D341Med (cell line): ENCODE measurements at regions not wholly inside any gene's neighbourhood (a gene's known extent, or its start where the extent isn't known, plus 50 kb on each side); places are given as distances from the start of the nearest gene placed in this dataset.

Experiments
- DNase-seq: peaks from one replicate; pipeline ENCODE4 v3.0.0; 2012; ENCODE audit warnings: low spot score

DNA sequence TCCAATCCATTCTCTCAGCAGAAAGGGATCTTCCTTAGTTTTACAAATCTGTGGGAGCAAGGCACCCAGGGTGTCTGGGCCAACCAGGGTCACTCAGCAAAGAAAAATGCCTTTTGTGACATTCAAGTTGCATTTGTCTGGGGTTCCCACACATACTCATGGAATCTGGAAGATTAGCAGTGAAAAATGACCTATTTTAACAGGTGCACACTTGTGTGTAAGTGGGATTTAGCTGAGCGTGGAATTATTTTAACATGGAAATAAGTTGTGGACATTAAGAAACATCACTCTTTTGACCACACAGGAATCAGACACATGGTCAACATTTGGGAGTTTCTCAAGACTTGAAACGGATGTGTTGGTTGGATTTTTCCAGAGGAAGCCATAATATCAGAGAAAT is 234.9 kb downstream of the OPA1 start:
- DNase-seq = no peak

DNA sequence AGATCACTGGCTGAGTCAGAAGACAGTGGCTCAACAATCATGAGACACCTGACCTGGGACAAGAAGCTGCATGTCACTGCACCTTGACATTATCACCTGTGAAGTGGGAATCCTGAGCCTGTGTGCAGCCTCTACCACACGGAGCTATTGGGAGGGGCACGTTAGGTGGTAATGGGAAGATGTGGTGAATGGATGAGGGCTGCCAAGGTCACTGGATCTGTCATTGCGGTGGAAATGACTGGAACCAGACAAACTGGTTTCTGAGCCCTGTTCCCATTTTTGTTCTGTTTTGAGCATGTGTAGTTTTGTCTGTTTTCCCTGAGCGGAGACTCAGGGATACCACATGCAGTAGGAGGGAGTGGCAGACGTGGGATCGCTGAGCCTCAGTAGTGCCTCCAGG is 235.5 kb downstream of the OPA1 start:
- DNase-seq = no peak

DNA sequence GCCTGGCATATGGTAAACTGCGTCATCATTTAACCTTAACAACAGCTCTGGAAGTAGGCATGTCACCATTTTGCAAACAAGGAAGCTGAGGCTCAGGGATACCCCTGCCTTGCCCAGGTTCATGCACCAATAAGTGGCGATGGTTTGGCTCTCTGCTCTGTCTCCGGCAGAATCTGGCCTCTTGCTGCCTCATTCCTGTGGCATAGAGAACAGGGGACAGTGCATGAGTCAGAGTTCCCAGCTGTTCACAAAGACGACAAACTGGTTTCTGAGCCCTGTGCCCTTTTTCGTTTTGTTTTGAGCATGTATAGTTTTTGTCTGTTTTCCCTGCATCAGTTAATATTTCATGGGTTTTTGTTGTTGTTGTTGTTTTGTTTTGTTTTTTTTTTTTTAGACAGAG is 236.8 kb downstream of the OPA1 start:
- no peak for DNase-seq

DNA sequence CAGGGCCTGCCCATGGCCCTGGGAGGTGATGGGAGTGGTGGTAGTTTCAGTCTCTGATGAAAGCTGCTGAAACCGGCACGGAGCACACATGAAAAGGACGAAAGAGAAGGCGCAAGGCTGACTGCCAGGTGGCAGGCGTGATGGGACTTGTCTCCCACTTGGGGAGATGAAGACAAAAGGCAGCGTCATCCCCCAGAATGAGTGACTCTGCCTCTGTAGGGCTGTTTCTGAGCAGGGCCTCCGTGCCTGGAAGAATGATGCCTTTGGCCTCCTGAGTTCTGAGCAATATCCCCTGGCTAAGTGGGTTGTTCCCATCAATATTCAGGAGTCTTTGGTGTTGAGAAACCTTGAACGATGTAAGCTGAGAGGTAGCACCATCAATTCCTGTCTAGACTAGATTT is 237.8 kb downstream of the OPA1 start:
- DNase-seq = no peak

DNA sequence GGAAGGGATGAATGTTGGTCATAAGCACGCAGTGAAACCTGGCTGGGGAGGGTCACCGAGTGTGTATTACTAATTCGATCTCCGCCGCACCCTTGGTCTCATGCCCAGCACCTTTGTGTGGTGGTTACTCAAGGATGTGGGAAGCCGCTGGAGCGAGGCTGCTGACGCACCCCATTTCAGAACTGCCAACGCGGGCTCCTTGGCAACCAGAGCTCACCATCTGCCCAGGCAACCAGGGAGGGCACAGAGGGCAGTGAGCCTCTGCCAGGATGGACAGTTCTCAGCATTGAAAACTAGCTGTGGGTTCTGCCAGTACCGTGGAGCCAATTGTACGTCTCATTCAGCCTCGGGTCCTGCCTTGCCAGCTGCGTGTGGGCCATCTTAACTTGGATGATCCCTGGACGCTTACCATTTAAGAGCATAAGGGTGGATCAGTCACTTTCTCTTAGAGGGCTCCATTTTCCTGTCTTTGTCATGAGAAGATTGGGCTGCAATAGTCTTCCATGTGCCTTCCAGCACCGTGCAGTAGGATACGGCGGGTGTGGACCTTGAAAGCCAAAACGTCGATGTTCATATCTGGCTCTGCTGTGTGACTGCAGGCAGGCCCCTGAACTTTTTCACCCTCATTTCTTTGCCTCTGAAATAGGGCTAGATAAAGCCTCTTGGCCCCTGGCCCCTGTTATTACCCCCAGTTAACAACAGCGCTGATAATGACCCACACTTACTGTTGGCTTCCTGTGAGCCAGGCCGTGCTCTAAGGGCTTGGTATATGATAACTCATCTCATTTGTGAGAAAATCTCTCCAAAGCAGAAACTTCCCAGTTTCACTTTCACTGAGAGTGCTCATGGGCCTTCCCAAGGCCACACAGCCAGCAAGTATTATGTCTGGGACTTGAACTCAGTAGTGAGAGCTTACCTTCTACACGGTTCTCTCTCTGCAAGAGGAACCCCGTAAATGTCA is 238.8 kb downstream of the OPA1 start:
- no peak for DNase-seq

DNA sequence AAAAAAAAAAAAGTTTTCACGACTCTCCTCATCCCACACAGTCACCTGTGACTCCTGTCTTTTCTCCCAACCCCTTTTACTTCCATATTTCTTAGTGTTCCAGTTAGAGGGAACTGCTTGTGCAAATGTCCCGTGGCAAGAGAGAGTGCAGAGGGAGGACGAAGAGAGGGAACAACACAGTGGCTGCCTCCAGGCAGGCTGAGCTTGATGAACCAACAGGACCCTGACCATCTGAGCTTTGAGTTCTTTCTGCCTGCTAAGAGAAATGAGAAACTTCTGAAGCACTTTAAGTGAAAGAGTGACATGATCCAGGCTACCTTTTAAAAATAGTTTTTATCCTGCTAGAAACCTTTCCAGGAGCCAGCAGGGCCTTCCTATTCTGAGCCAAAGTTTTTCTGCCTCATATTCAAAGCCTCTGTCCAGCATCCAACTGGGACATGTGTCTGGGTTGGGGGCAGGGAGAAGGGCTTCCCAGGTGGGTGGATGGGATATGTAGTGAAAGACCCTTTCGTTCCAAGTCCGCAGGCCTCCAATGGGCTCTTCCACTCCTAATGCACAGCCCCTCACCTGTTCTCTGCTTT is 239.9 kb downstream of the OPA1 start:
- no peak for DNase-seq

DNA sequence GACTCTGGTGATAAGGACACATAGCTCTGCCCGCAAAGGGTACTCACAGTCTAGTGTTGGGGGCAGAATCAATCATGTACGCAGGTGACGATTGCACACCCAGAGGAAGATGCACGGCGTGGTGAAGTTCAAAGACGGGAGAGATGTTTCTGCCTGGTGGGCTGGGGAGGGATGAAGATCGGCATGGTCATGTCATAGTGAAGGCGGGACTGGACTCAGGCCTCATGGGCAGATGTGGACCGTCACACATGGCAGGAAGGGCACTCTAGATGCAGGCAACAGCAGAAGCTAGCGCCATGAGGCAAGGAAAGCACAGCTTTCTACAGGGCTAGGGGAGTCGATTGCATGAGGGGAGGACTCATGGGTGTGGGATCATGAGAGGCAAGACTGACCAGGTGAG is 240.6 kb downstream of the OPA1 start:
- DNase-seq = no peak

DNA sequence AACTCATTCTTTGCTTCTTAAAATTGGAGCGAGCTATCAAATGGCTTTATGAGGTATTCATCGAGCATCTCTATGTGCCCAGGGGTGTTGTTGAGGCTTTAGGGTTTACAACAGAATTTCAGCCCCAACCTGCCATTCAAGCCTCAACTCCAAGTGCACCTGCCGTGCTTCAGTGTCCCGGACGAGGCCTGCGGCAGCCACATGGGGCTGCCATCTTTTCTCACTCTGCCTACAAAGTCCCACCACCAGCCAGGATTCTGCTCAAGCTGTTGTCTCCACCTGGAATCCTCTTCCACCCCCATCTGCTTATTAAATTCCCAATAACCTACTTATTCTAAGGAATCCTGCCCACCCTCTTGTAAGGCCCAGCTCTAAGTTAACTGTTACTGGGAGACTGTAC is 242.4 kb downstream of the OPA1 start:
- no peak for DNase-seq

DNA sequence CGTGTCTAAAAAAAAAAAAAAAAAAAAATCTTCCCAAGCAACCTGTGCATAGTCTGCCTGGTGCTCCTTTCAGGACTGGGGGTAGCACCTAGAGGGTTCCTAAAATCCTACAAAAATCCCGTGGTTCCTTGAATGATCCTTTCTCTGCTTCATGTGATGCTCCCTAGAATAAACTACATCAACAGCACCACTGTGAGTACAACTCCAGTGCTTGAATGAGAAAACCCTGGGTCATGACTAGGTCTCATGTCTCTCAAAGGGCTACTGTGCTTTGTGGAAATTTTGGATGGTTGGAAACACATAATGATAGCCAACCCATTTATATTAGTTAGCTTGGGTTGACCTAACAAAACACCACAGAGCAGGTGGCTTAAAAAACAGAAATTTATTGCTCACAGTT is 243.5 kb downstream of the OPA1 start:
- DNase-seq = no peak

DNA sequence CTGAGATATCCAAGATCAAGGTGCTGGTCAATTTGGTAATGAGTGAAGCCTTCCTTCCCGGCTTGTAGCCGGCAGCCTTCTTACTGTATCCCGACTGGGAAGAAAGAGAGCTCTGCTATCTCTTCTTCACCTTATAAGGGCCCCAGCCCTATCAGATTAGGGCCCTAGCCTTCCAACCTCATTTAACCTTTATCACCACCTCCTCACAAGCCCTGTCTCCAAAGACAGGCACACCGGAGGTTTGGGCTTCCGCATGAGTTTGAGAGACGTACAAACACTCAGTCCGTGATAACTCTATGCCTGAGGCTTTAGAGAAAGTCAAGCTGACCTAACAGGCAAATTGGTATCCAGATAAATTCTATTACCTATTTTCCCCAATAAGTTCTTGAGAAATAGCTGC is 243.9 kb downstream of the OPA1 start:
- DNase-seq = no peak

DNA sequence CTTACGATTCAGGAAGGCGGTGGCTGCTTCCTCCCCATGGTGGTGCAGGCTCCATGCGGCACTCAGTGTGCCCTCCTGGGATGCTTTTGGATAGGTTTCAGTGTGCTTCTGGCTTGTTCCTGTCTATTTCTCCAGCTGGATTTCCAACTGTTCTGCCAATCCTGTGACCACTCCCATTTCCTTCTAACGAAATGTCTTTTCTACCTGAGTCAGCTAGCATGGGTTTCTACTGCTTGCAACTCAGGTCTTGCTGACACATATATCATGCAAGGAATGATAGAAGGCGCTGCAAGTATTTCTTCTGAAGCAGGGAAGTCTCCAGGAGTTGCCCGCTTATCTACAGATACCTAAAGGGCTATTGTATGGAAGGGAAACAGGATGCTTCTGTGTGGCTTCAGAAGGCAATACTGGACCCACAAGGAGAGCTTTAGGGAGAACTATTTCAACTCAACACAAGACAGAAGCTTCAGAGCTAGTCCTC is 244.4 kb downstream of the OPA1 start:
- no peak for DNase-seq

DNA sequence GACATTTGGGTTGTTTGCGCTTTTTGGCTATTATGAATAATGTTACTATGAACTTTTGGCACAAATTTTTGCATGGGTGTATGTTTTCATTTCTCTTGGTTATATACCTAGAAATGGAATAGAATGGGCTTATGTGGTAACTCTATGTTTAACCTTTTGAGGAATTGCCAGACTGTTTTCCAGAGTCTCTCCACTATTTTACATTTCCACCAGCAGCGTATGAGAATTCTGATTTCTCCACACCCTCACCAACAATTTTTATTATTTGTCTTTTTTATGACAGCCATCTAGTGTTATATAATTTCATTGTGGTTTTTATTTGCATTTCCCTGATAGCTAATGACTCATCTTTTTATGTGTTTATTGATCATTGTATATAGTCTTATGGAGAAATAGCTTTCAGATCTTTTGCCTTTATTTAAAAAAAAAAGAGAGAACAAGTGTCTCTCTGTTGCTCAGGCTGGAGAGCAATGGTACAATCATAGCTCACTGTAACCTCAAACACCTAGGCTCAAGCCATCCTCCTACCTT is 247.2 kb downstream of the OPA1 start:
- no peak for DNase-seq

DNA sequence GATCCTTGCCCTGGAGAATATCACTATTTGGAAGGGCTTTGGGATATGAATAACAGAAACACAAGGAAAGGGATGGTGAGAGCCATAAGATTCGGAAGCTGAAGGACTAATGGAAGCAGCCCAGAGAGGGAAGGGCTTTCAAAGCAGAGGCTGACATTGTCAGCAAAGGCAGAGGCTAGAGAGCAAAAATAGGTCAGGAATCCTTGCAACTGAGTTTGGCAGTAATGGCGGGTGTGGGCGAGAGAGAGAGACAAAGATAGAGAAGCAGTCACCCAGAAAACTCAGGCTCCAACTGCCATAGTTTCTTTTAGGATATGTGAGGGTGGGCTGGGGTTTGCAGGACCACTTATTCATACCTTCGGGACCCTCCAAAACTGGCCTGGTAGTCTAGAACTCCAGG is 248.6 kb downstream of the OPA1 start:
- DNase-seq = no peak

DNA sequence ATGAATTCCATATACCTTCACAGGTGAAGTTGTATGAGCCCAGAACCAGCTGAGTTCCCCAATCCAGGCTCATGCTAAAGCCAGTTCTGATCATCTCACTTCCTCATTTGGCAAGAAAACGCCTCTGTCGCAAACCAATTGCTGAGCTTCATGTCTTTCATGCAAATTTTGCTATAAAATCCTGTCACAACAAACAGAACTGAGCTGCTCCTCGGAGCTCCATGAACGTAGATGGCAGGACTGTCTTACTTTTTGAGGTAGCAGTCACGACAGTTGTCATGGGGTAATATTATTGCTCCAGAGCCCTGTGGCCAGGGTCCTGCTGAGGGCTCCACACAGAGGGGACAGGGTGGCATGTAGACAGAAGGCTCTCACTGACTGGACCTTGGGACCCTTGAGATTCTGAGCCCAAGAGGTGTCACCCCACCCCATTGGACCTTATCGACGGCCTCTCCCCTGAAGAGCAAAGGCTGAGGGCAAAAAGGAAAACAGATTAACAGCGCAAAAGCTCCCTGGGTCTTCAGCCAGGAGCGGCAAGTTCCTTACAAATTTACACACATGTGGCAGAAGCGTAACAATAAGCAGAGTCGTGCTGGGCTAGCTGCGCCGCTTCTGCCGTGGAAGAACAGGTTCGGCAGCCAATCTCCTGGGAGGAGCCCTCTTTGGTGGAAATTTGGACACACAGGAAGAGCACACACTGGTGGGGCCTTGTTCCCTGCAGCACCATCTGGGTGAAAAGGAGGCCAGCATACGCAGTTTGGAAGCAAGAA is 249.2 kb downstream of the OPA1 start:
- no peak for DNase-seq

DNA sequence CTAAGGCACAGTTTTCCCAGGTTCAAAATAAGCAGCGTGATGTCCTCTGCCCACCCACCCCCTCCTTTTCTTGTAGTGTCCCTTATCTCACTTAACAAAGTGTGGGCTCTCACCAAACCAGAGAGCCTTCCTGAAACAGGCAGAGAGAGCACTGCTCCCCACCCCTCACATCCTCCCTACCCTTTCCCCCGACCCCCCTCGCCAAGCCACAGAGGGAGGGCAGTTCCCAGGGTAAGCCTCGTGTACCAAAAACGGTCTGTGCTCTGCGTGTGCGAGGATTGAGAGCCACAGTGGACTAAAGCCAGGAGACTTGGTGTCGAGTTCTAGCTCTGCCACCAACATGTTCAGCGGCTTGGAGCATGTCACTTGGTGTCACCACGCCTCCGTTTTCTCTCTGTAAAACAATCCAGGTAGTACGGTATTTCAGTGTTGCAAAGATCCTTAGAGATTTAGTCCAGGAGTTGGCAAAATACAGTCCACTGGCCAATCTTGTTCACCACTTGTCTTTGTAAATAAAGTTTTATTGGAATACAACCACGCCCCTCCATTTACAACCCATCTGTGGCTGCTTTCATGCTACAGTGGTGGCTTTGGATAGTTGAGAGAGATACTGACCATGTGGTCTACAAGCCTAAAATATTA is 249.9 kb downstream of the OPA1 start:
- DNase-seq = no peak

DNA sequence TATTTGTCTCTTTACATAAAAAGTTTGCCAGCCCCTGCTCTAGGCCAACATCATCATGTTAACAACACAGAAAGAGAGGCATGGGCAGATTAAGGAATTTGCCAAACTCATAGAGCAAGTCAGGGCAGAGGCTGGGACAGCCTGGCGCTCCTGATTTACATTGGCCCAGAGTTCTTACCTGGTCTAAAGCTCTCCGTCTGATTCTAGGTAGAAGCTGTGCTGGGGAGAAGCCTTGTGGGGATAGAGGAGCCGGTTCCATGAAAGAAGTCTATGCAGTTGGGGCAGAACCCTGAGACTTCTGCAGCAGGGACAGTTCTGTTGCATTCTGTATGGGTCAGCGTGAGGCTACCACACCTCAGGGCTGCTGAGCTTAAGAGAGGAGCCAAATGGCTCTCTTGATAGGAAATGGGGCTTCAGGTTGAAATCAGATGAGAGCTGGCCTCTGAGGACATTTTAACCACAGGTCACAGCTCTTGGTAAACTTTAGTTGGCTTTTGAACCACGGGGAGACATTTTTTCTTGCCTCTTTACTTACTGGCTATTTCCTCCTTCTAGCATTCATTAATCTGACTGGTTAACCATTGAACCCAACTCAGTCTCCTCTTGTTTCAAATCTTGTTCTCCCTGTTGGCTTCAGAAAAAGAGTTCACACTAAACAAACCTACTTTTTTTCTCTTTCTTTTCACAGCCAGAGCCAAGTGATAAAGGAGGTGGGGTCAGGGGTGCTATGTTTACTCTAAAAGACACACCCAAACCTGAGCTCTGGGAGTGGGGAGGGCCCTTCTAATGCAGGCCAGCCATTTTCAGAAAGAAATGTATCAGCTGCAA is 250.7 kb downstream of the OPA1 start:
- DNase-seq = no peak

DNA sequence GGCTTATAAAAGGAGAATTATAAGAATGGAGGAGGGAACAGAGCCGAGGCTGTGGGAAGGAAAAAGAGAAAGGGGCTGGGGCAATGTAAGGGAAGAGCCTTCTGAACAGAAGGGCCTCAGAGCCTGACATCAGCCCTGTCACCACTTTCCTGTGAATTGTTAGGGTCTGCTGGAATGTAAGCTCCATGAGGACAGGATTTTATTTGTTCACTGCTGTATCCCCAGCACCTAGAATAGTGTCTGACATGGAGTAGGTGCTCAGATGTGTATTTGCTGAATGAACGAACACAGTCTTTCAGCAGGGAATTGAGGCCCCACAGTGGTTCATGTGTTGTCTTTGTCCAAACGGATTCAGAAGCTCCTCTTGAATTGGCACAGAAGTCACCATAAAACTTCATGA is 251.5 kb downstream of the OPA1 start:
- DNase-seq = no peak

DNA sequence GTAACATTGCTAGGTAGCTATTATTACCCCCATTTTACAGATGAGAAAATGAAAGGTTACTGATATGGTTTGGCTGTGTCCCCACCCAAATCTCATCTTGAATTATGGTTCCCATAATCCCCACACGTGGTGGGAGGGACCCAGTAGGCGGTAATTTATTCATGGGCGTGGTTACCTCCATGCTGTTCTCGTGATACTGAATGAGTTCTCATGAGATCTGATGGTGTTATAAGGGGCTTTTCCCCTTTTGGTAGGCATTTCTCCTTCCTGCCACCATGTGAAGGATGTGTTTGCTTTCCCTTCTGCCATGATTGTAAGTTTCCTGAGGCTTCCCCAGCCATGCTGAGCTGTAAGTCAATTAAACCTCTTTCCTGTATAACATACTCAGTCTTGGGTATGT is 252.1 kb downstream of the OPA1 start:
- DNase-seq = no peak

DNA sequence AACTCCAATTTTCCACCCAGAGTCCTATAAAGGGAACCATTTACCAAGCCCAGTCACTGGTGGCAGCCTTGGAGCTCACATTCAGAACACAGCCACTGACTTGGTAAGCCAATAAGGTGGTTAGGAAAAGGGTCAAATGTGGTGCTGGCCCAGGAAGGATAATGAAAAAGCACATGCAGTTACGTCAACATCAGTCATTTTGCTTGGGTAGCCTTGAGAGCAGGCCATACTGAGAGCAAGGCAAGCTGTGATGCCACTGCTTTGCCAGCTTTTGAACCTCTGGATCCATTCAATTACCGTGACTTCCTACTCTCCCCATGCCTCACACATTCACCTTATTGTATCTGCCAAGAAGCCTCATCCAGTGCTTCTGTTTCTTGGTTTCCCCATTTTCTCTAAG is 253.6 kb downstream of the OPA1 start:
- no peak for DNase-seq

DNA sequence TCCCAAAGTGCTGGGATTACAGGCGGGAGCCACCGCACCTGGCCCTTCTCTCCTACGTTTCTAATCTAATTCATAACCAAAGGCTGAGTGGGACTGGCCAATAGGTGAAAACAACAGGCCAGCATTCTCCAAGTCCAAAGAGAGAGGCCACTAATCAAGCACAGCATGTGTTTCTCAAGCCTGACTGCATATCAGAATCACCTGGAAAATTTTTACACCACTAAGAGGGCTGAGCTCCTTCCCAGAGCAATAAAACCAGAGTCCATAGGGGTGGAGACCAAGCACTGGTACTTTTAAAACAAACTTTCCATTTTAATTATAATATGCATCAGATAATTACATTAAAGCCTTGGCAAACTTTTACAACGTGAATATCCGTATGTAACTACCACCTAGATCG is 254.4 kb downstream of the OPA1 start:
- no peak for DNase-seq

DNA sequence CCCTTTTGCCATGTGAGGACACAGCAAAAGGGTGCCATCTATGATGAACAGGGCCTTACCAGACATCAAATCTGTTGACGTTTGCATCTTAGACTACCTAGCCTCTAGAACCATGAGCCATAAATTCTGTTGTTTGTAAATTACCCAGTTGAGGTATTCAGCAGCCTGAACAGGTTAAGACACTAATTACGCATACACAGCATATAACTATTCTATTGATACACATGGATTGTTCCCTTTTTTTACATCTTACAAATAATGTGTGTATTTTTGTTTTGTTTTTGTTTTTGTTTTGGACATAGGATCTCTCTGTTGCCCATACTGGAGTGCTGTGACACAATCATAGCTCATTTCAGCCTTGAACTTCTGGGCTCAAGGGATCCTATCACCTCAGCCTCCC is 255.5 kb downstream of the OPA1 start:
- no peak for DNase-seq
